RWPE2 (cell line): ENCODE measurements at regions not wholly inside any gene's neighbourhood (a gene's known extent, or its start where the extent isn't known, plus 50 kb on each side); places are given as distances from the start of the nearest gene placed in this dataset.
"Not testable (repeated sequence)": the region's sequence is repeated elsewhere in the genome, so short reads cannot be mapped to it uniquely, and the experiment has no call there.

Experiments used
- ATAC-seq: fragments of 200-7000 bp; cut with Tn5 transposase; 3 replicates; pipeline ENCODE4 v1.9.1; 2021; ENCODE audit warnings: low read depth
- DNase-seq: peaks from one replicate; pipeline ENCODE4 v3.0.0-alpha.2; 2020; ENCODE audit warnings: low spot score
- H3K27ac ChIP-seq: fragments of 450-650 bp; 2 replicates; pipeline ENCODE4 v1.5.1; 2017; ENCODE audit warnings: mild to moderate bottlenecking; ENCODE audit not compliant: poor library complexity, severe bottlenecking
- H3K27me3 ChIP-seq: fragments of 250-450 bp; sonication (Bioruptor Pico); 2 replicates; pipeline ENCODE4 v1.5.1; 2021; ENCODE audit warnings: mild to moderate bottlenecking, moderate library complexity; ENCODE audit not compliant: insufficient read depth, poor library complexity, severe bottlenecking
- H3K36me3 ChIP-seq: fragments of 250-450 bp; sonication (Bioruptor Pico); 2 replicates; pipeline ENCODE4 v1.5.1; 2020; ENCODE audit warnings: low read depth, mild to moderate bottlenecking, moderate library complexity
- H3K4me1 ChIP-seq: fragments of 250-450 bp; sonication (Bioruptor Pico); 2 replicates; pipeline ENCODE4 v1.5.1; 2021; ENCODE audit warnings: mild to moderate bottlenecking, moderate library complexity; ENCODE audit not compliant: insufficient read depth, poor library complexity, severe bottlenecking
- H3K4me3 ChIP-seq: fragments of 250-450 bp; sonication (Bioruptor Pico); 2 replicates; pipeline ENCODE4 v1.5.1; 2021; ENCODE audit warnings: mild to moderate bottlenecking, moderate library complexity; ENCODE audit not compliant: severe bottlenecking
- H3K9me3 ChIP-seq: fragments of 250-450 bp; sonication (Bioruptor Pico); 2 replicates; pipeline ENCODE4 v1.5.1; 2021; ENCODE audit warnings: mild to moderate bottlenecking, moderate library complexity; ENCODE audit not compliant: severe bottlenecking
- TF ChIP-seq, protein P1 (sequence below): fragments of 450-650 bp; IDR thresholded peaks from one replicate; pipeline ENCODE4 v1.5.1; 2017; ENCODE audit warnings: mild to moderate bottlenecking, moderate library complexity; ENCODE audit not compliant: poor library complexity, severe bottlenecking

DNA sequence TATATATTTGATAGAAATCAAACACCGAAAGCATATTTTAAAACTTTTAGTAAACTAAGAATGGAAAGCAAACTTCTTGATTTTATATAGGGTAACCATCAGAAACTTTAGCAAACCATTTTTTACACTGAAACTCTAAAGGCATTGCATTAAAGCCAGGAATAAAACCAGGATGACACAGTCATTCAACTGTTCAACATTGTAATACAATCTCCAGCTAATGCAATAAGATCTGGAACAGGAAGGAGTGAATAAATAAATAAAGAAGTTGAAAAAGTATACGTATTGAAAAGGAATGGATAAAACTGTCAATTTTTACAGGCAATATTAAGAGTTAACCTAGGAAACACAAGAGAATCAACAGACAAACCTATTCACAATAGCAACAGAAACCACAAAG is 181.9 kb upstream of the TTC14 start:
- DNase-seq (no peak), ATAC-seq (0 out of 3 replicates have a peak, but pooled peaks have one; percentile 44)
- Histone ChIP-seq H3K27ac (peak overlapping the region; percentile 85), H3K36me3 (no peaks in the 10 kb centered on the region; the same call in 1 of the 2 replicates), H3K27me3 (no peaks in the 10 kb centered on the region), H3K9me3 (no peaks in the 10 kb centered on the region), H3K4me1 (peaks cover 48% of the 10 kb centered on the region), H3K4me3 (no peak overlapping the region)
- TF ChIP-seq, protein P1, sequence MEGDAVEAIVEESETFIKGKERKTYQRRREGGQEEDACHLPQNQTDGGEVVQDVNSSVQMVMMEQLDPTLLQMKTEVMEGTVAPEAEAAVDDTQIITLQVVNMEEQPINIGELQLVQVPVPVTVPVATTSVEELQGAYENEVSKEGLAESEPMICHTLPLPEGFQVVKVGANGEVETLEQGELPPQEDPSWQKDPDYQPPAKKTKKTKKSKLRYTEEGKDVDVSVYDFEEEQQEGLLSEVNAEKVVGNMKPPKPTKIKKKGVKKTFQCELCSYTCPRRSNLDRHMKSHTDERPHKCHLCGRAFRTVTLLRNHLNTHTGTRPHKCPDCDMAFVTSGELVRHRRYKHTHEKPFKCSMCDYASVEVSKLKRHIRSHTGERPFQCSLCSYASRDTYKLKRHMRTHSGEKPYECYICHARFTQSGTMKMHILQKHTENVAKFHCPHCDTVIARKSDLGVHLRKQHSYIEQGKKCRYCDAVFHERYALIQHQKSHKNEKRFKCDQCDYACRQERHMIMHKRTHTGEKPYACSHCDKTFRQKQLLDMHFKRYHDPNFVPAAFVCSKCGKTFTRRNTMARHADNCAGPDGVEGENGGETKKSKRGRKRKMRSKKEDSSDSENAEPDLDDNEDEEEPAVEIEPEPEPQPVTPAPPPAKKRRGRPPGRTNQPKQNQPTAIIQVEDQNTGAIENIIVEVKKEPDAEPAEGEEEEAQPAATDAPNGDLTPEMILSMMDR: no peak

DNA sequence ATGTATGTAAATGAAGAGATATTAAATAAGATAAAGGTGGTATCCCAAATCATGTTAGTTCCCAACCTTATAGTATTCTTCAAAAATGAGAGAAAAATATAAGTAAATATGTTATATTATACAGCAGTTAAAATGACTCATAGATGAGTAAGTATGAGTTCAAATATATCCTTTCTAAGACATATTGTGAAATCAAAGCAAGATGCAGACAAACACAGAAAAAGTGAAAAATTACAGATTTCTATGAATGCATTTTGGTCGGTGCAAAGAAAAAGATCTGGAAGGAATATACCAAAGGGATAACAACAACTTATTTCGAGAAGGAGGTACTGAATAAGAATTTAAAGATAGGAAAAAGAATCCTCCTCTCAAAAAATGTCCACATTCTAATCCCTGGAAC is 181.2 kb upstream of the TTC14 start:
- Histone ChIP-seq H3K27me3 (no peaks in the 10 kb centered on the region), H3K36me3 (no peaks in the 10 kb centered on the region; the same call in 1 of the 2 replicates), H3K4me1 (peaks cover 42% of the 10 kb centered on the region), H3K9me3 (no peaks in the 10 kb centered on the region), H3K4me3 (no peak overlapping the region), H3K27ac (peak overlapping the region; percentile 85)
- DNase-seq: no peak
- TF ChIP-seq, protein P1: no peak
- peak; percentile 82 for ATAC-seq

- no peak overlapping the region for H3K4me3 ChIP-seq
- H3K36me3 ChIP-seq: no peaks in the 10 kb centered on the region; the same call in 1 of the 2 replicates
- peaks cover 38% of the 10 kb centered on the region for H3K4me1 ChIP-seq
- H3K27ac ChIP-seq: peak overlapping the region; percentile 85
- ATAC-seq (peak; percentile 59; the same call in 2 of the 3 replicates), DNase-seq (no peak)
- H3K27me3 ChIP-seq: no peaks in the 10 kb centered on the region
- TF ChIP-seq, protein P1: no peak
- no peaks in the 10 kb centered on the region for H3K9me3 ChIP-seq
Measured at GRCh38 chr3:180421221-180421620, 180.7 kb upstream of the TTC14 start.

GRCh38 chr3:180421721-180422120 is 180.2 kb upstream of the TTC14 start:
- no peak overlapping the region for H3K4me3 ChIP-seq
- DNase-seq (no peak), ATAC-seq (no peak)
- H3K4me1 ChIP-seq: peaks cover 33% of the 10 kb centered on the region
- no peaks in the 10 kb centered on the region for H3K9me3 ChIP-seq
- H3K36me3 ChIP-seq: no peaks in the 10 kb centered on the region; the same call in 1 of the 2 replicates
- TF ChIP-seq, protein P1: no peak
- peak overlapping the region; percentile 85 for H3K27ac ChIP-seq
- H3K27me3 ChIP-seq: no peaks in the 10 kb centered on the region

- H3K4me1 ChIP-seq: peaks cover 28% of the 10 kb centered on the region
- H3K4me3 ChIP-seq, DNase-seq, H3K36me3 ChIP-seq, H3K9me3 ChIP-seq, H3K27me3 ChIP-seq, H3K27ac ChIP-seq, ATAC-seq: not testable (repeated sequence)
Measured at GRCh38 chr3:180424305-180424704, 177.7 kb upstream of the TTC14 start.
